GM21423 (cell line): ENCODE measurements at regions not wholly inside any gene's neighbourhood (a gene's known extent, or its start where the extent isn't known, plus 50 kb on each side); places are given as distances from the start of the nearest gene placed in this dataset.

Experiments used
- ATAC-seq: cut with Tn5 transposase; IDR thresholded peaks from one replicate; pipeline ENCODE4 v1.9.1; 2021; ENCODE audit warnings: mild to moderate bottlenecking, moderate library complexity; ENCODE audit not compliant: unreplicated experiment

DNA sequence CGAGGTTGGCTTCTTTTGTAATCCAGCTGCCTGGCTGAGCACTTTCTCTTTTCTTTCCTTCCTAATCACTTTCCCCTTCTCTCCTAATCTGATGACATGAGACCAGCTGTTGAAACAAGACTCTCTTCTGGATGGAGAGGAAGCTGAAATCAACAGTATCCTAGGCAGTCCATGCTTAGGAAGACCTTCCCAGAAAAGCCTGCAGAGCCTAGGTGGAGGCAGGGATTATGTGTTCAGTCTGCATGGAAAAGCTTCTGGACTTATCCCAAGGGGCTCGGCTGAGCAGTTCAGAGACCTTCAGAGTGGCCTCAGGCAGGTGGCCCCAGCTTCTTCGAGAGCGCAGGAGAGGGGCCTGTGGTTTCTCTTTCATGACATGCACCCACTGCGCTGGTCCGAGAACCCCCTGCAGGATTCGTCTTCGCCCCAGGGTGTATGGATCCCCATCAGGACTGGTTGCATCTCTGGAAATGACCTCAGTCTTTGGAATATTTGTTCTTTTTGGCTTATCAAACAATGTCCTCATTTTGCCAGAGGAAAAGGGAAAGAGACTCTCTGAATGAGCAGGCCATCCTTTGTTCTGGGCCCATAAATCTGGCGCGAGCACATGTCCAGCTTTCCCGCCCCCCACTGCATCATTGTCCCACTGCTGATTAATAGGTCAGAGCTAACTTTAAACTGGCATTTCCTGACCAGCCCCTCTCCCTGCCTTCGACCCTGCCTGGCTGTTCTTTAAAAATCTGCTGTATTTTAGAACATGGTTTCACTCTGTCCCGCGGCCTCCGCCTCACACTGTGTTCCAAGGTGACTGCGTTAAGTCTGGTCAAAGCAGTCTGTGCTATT, 177.9 kb upstream of the KLF4 start:
- ATAC-seq, result no peak

DNA sequence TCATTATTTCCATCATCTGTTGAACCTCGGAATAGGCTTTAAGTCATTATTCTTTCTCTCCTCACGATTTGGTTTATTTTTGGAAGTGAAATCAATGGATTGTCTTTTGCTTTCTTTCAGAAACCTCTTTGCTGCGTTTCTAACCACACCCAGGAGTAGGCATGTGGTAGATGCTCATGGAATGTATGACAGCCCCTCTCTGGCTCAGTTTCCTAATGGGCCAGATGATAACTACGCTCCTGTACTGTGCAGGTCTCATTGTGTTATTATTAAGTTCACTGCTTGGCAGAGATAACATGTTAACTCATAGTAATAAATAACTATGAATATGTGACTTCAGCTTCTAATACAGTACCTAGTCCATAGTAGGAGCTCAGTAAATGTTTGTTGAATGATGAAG, 175.5 kb upstream of the KLF4 start:
- ATAC-seq, result no peak

DNA sequence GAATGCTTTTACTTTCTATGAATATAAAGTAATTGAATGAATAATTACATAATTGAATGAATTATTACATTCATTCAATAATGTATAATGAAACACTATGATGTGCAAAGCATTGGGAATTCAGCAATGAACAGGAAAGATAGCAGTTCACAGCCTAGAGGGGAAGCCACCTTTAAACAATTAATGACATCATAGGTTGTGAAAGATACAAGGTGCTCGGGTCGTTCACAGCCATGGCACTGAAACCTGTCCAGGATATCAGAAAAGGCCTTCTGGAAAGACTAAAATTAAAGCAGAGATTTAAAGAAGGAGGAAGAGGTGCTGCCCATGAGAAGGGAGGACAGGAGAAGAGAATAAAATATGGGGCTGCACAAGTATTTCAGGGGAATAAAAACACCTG, 171.4 kb upstream of the KLF4 start:
- ATAC-seq, result no peak

DNA sequence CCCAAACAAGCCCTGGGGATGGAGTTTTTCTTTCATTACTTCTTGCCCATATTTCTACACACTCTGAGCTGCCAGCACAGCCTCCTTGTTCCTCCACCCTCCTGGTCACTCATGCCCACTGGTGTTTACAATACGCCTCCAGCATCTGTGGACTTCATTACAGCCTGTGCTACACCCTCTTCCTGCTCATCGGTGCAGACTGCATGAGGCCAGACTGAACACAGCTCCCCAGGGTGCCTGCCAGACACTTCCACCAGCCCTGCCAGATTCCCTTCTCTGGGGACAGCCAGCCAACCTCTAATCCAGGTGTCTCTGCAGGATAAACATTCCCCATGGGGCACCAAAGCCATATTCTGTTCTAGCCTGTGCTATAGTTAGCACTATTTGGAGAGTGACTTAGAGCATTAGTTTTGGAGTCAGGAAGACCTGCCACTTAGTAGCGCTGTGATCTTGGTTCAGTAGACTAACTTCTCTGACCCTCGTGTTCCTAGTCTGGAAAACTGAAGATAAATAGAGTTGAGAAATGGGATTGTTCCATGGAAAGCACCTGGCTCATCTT, 163.8 kb upstream of the KLF4 start:
- ATAC-seq, result no peak

DNA sequence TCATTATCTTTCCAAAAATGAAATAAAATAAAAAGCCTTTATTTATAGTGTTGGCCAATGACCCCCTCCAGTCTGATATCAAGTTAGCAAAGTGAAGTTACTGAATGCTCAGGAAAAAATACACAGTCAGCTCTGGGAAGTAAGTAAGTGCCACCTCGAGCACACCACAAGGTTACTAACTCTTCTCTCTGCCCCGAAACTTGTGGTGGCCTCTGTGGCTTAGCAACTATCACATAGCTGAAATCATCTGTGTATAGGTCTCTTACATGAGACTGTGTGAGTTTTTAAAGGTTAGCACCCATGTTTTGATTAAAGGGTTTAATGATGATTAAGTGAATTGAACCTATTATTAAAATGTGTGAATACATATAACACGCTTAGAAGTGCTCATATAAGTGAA, 161.4 kb upstream of the KLF4 start:
- no peak for ATAC-seq

DNA sequence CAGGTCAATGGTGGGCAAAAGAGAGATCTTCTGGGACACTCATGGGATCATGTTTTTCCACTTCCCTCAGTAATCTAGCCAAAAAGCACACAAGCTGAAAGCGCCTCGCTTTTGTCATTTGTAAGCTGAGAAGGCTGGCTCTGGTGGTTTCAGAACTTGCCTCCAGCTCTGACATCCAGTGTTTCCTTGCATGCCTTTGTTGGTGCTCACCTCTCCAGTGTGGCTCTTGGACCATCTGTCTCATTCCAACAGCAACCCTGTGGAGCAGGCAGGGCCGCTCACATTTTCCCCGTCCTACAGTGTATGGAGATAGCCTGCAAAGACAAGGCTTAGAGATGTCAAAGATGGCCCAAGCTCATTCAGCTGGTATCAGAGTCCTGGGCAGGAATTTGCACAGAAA, 160.8 kb upstream of the KLF4 start:
- no peak for ATAC-seq

DNA sequence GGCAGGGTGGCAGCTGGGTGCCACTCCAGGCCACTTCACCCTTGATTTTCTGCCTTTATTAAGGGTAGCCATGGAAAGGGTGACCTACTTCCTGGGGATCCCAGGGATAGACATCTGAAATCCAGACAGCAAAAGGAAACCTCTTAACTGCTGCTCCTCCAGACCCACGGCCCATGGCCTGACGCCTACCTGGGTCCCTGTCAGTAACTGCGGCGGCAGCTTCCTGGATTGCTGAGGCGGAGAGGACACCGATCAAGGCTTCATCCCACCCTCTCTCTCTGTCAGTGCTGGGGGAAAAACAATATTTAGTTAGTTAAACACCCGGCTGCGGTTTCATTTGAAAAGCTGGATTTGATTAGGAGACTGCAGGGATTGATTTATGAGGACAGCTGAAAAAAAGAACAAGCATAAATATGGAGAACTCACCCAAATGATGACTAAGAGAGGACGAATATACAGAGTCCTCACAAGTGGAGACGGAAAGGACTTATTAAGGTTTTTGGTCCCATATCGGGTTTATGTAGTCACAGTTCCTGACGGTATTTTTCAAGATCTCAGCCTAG, 158.7 kb upstream of the KLF4 start:
- ATAC-seq, result no peak

DNA sequence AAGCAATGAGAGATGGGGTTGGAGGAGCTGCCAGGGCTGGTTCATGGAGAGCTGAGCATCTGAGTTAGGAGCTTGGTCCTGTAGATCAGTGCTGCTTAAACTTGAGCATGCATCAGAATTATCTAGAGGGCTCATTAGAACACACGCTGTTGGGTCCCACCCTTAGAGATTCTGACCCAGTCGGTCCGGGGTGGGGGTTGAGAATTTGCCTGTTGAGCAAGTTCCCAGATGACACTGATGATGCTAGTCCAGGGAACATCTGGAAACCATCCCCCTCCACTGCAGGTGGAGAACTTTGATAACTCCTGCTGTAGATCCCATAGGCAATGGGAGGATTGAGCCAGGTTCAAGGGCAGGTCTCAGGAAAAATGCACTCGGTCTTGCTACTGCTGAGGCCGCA, 158.0 kb upstream of the KLF4 start:
- no peak for ATAC-seq

DNA sequence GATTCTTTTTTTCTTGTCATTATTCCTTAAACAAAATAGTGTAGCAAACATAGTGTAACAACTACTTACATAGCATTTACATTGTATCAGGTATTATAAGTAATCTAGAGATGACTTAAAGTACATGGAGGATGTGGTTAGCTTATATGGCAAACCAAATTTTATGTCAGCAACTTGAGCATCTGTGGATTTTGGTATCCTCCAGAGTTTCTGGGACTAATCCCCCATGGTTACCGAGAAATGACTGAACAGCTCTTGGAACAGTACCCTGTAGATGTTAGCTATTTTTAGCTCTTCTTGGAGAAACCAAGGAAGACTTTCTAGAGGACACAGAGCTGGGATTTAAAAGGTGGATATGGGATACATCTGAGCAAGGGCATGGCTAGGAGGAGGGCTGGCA, 157.6 kb upstream of the KLF4 start:
- no peak for ATAC-seq

DNA sequence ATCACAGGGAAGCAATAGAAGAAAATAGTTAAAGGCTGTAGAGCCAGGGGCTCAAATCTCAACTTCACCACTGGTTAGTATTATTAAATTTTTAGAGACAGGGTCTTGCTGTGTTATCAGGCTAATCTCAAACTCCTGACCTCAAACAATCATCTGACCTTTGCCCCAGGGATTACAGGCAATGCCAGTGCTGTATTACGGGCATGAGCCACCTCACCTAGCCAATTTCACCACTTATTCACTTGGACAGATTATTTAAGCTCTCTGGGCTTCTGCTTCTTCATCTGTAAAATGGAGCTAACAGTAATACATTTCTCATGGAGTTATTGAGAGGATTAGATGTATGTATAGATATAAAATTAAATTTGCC, 155.9 kb upstream of the KLF4 start:
- ATAC-seq, result no peak

DNA sequence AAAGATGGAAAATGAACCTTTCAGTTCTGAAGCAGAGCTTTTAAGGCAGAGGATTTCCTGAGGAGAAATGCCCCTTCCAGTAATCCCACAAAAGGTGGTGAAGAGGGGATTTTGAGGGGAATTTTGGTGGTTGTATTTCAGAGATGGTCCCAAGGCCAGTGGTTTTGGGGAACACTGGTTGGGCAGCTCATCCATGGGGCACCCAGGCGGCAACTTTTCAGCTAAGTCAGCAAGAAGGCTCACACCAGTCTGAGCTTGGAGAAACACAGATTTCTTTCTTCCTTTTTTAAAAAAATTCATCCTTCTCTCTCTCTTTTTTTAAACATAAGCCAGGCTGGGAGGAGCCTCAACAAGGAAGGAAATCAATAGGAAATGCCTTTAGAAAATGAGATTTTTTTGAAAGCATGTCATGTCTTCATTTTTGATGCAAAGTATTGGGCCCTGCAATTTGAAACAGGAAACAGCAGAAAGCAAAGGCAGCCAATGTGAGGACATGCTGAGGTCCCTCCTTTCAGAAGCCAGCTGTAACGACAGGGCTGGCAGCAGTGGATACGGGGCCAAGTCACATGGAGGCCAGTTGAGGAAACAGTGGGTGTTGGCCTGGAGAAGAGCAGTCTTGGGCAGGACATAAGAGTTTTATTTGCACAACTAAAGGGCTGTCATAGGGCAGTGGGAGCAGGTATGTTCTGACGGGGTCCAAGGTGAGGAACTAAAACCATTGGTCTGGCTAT, 155.3 kb upstream of the KLF4 start:
- ATAC-seq, result no peak

DNA sequence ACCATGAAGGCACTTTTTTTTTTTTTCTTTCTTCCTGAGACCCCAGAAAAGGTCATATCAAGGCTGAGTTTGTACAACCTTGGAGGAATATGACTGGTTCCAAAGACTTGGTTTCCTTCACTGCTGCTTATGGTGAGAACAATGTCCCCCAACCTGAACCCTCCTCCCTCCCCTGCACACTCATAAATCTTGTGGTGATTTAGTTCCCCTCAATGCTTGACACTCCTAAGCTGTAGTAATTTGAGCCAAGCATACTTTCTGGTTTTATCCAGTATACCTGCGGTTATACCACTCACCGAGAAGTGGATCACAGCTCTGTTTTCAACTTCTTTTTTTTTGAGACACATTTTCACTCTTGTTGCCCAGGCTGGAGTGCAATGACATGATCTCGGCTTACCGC, 149.9 kb upstream of the KLF4 start:
- ATAC-seq, result no peak

DNA sequence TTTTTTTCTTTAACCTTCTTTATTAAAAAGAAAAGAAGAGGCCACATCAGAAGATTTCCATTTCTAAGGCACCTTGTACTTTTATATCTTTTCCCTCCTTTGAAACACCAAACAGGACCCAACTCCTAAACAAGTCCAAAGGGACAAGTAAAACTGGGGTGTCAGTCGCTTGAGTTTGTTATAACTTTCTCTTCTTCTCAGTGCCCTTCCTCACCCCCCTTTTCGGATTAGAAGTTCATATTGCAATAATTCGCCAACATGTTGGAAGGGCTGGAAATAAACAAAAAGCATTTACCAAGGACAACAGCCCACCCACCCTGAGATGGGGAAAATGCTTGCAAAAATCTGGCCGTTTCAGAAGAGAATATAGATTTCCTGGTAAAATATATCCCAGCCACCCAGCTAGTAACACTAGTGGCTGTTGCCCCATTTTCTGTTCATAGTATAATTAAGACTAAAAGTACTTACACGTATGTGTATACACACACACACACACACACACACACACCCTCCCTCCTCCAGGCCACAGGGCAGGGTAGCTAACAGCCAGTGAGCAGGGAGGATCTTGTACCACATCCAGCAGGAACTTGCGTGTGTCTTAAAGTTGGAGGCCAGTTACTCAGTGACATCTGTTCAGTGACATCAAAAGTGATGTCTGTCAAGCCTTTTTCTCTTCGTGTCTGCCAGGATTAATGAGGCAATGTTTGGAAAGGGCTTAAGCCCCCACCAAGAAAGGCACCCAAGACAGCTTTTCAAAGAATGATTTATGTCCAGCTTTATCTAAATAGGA, 149.1 kb upstream of the KLF4 start:
- ATAC-seq, result no peak

DNA sequence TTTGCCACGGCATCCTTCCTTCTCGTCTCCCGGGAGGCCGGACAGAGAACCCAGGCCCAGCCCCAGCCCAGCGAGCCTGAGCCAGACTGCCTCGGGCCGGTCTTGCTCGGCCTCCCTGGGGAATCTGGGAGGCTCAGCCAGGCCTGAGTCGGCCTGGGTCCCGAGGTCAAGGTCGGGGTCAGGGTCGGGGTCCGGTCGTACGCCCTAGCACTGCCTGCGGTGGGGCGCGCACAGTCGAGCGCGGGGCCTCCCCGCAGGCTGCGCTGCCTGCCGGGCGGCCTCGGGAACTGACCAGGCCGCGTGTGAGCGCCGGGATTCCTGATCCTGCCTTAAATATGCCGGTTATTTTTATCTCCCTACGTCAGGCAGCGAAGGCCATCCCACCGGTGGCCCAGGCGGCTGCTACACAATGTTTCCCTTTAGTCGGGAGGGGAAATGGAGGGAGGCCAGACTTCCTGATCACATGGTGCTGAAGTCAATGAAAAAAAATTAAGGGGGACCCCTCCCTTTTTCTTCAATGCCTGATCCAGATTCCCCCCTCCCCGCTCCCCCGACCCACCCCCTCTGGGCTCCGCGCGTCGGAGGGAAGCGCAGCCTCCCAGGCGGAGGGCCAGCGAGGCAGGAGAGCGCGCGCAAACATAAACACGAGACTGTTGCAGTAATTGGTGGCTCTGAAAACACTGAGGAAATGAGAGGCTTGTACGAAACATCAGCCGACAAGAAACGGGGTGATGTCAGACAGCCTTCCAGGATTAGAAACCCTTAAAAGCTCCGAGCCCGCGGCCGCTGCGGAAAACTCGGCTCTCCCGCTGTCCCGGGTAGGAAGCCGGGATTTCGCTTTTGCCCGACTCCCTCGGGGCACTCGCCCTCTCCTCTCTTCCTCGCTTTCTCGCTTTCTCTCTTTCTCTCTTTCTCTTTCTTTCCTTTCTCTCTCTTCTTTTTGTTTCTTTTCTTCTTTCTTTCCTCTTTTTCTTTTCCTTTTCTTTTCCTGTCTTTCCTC, 148.2 kb upstream of the KLF4 start:
- no peak for ATAC-seq

DNA sequence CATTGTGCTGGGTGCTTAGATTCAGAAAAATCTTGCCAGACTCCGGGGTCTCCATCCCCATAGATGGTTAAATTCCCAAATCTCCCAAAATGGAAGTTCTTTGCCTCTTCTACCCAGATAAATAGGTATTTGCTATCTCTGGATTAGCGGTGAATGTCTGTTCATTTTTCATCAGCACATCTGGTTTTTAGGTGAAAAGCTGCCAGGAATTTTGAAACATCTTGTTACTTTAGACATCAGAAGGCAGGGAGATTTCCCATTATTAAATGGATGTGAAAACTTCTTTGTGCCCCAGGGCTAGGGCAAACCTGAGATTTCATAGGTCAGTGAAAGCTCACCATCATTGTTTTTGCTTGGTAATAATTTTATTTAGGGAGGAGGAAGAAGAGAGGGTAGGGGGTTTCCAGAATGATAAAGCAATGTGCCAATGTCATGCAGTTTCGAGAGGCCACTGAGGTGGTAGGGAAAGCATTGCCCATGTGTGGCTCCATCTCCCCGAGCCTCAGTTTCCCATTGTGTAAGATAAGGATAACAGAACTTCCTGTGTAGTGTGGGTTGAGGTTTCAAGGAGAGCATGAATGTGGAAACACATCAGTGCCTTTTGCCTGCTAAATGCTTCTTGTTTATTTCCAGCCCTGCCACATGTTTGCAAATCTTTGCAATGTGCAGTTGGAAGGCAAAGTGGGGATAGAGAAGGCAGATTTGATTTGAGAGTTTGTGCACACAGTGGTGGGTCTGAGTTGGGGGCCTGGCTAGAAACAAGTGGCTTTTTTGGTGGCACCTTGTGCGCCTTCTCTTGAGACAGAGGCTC, 147.2 kb upstream of the KLF4 start:
- ATAC-seq, result no peak

DNA sequence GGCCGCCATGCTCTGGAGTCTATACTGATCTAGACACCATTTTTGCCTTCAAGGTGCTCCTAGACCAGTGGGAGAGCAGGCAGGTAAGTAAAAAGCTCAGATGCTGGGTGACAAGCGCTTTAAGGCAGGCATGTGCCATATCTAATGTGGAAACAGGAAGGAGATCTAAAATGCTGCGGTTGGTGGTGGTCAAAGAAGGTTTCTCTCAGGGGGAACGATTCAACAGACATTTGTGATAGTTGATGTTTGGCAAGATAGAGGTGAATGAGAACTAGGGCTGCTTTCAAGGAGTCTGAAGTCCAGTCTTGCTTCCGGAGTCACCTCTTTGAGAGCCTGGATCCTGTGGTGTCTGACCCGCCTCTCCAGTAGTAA, 146.2 kb upstream of the KLF4 start:
- no peak for ATAC-seq

DNA sequence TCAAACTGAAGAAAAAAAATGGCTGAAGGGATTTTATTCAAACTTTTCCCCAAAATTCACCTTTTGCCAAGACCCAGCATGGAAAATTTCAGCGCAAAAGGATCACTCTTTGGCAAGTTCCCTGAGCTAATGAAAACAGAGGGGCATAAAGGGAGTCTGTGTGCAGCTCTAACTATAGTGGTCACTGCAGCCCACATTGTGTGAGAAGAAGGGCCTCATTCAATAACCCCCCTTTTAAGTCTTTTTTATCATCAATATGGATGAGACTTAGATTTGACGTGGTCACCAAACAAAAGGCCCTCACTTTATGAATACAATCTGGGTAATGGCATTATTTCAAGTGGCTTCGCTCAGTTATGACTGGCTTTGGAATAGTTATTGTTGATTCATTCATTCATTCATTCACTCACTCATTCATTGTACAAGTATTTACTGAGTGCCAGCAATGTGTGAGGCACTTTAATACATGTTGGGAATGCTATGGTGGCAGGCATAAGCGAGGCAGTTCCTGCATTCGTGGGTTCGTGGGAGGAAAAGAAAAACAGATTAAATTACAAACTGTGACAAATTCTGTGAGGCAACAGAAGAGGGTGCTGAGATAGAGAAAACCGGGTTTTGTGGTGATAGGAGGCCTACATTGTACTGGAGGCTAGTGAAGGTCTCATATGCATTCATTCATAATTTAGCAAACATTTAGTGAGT, 145.7 kb upstream of the KLF4 start:
- no peak for ATAC-seq

DNA sequence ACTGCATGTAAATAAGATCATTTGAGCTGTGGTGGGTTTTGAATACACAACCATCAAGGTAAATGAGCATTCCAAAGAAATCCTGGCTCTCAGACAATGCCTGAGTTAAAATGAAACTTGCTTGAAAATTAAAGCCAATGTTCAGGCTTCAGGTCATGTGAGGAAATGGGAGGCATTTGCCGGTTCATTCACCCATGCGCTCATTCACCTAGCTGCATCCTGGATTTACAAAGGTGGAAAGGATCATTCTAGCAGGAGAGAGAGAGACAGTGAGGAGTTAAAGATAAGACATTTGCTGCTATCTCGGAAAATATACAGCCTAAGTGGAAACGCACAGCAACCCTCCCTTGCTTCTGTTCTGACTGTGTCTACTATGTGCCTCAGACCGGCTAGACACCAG, 143.8 kb upstream of the KLF4 start:
- no peak for ATAC-seq

DNA sequence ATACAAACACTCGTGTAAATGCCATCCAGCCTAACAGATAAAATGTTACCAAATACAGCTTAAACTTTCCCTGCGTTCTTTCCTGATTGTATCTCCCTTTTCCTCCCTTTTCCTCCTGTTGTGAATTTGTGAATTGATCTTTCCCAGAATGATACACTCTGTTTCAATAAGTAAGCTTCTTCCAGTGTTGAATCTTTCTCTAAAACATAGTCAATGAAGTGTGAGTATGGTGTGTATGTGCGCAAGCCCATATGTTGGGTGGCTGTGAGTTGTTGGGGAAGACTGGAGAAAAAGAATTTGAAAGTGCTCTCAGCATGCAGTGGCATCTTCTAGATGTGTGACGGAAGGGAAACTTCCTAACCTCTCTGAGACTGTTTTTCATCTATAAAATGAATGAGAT, 143.1 kb upstream of the KLF4 start:
- no peak for ATAC-seq
